ENCODE measurements at regions not wholly inside any gene's neighbourhood (a gene's known extent, or its start where the extent isn't known, plus 50 kb on each side); places are given as distances from the start of the nearest gene placed in this dataset.

DNA sequence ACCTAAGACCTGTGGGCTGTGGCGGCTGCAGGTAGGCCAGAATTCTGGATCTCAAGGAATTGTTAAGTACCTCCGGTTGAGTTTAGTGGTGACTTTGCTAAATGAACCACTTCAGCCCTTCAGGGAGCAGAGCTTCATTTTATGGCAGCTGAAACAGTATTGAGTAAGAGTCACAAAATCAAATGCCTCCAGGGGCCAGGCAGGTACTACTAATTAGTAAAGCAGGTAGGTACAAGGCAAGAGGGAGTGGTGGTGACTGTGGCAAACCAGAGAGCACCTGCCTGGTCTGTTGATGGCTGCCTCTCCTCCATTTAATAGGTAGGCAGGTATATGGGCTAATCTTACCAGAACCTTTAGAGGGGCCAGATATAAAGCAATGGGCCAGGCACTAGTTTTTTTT is 118.8 kb downstream of the EMX2 start:
- no peak for TF ChIP-seq POU2F2 (IDR thresholded peaks at IDR 0.05; ENCODE audit: borderline replicate concordance, low read depth, low read length)
- TF ChIP-seq, protein P1, sequence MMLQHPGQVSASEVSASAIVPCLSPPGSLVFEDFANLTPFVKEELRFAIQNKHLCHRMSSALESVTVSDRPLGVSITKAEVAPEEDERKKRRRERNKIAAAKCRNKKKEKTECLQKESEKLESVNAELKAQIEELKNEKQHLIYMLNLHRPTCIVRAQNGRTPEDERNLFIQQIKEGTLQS (IDR thresholded peaks at IDR 0.05; ENCODE audit: borderline replicate concordance, extremely low read depth, low read depth, low read length), result no peak
- TF ChIP-seq ZNF24 (IDR thresholded peaks at IDR 0.05), result no peak
- no peak for TF ChIP-seq POLR2AphosphoS2 (IDR thresholded peaks at IDR 0.05; ENCODE audit: low read depth, low read length)
- TF ChIP-seq SP1 (IDR thresholded peaks at IDR 0.05; ENCODE audit: low read depth, low read length), result no peak
- TF ChIP-seq KDM1A (IDR thresholded peaks at IDR 0.05; ENCODE audit: borderline replicate concordance), result no peak
- TF ChIP-seq, protein P2, sequence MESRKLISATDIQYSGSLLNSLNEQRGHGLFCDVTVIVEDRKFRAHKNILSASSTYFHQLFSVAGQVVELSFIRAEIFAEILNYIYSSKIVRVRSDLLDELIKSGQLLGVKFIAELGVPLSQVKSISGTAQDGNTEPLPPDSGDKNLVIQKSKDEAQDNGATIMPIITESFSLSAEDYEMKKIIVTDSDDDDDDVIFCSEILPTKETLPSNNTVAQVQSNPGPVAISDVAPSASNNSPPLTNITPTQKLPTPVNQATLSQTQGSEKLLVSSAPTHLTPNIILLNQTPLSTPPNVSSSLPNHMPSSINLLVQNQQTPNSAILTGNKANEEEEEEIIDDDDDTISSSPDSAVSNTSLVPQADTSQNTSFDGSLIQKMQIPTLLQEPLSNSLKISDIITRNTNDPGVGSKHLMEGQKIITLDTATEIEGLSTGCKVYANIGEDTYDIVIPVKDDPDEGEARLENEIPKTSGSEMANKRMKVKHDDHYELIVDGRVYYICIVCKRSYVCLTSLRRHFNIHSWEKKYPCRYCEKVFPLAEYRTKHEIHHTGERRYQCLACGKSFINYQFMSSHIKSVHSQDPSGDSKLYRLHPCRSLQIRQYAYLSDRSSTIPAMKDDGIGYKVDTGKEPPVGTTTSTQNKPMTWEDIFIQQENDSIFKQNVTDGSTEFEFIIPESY (IDR thresholded peaks at IDR 0.05), result no peak
- TF ChIP-seq NBN (IDR thresholded peaks at IDR 0.05), result no peak
- TF ChIP-seq, protein P3, sequence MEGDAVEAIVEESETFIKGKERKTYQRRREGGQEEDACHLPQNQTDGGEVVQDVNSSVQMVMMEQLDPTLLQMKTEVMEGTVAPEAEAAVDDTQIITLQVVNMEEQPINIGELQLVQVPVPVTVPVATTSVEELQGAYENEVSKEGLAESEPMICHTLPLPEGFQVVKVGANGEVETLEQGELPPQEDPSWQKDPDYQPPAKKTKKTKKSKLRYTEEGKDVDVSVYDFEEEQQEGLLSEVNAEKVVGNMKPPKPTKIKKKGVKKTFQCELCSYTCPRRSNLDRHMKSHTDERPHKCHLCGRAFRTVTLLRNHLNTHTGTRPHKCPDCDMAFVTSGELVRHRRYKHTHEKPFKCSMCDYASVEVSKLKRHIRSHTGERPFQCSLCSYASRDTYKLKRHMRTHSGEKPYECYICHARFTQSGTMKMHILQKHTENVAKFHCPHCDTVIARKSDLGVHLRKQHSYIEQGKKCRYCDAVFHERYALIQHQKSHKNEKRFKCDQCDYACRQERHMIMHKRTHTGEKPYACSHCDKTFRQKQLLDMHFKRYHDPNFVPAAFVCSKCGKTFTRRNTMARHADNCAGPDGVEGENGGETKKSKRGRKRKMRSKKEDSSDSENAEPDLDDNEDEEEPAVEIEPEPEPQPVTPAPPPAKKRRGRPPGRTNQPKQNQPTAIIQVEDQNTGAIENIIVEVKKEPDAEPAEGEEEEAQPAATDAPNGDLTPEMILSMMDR (IDR thresholded peaks at IDR 0.05 in 2 of 3, conservative IDR thresholded peaks at IDR 0.05 in 1 of 3; ENCODE audit: control insufficient read depth in 2 of 3, extremely low read depth in 1 of 3, insufficient read depth in 1 of 3, low read depth in 3 of 3, low read length in 3 of 3), result no peak

All from GM12878 (cell line).